Activated B cell treated with CpG ODN at 0.5 μM for 24 hours (primary cell): ENCODE measurements at regions not wholly inside any gene's neighbourhood (a gene's known extent, or its start where the extent isn't known, plus 50 kb on each side); places are given as distances from the start of the nearest gene placed in this dataset.

Source experiments
- ATAC-seq: fragments of 200-7000 bp; cut with Tn5 transposase; one replicate; pipeline ENCODE4 v1.10.0; 2021; ENCODE audit warnings: low read depth, mild to moderate bottlenecking, moderate library complexity
- CTCF ChIA-PET: fragments of 350-600 bp; sonication (Branson Sonifier 250); formaldehyde crosslinking; loops from one replicate; lab custom pipeline; 2021; ENCODE audit warnings: antibody characterized with exemption; lab: Charles Lee
- POLR2A ChIA-PET: fragments of 350-600 bp; sonication (Branson Sonifier 250); formaldehyde crosslinking; loops from one replicate; lab custom pipeline; 2021; ENCODE audit warnings: antibody characterized with exemption; lab: Charles Lee
- DNase-seq: peaks from one replicate; pipeline ENCODE4 v3.0.0; 2022
- H3K27ac Mint-ChIP-seq: one replicate; pipeline ENCODE4 v1.8.0; 2020; ENCODE audit warnings: mixed read lengths
- H3K27me3 Mint-ChIP-seq: one replicate; pipeline ENCODE4 v1.8.0; 2021; ENCODE audit warnings: mixed read lengths
- H3K36me3 Mint-ChIP-seq: one replicate; pipeline ENCODE4 v1.8.0; 2021; ENCODE audit warnings: low read depth, mixed read lengths
- H3K4me1 Mint-ChIP-seq: one replicate; pipeline ENCODE4 v1.8.0; 2021; ENCODE audit warnings: mixed read lengths
- H3K4me3 Mint-ChIP-seq: one replicate; pipeline ENCODE4 v1.8.0; 2020; ENCODE audit warnings: mild to moderate bottlenecking, mixed read lengths
- H3K9me3 Mint-ChIP-seq: one replicate; pipeline ENCODE4 v1.8.0; 2020; ENCODE audit warnings: mixed read lengths
- intact Hi-C: fragments of 100-400 bp; cut with micrococcal nuclease; formaldehyde crosslinking; loops from one replicate; pipeline ENCODE4 v1.15.1; 2024
- TF ChIP-seq, protein P1 (sequence below): fragments of 200-600 bp; IDR thresholded peaks from one replicate; pipeline ENCODE4 v1.8.0; 2022; ENCODE audit warnings: antibody characterized with exemption, mild to moderate bottlenecking

DNA sequence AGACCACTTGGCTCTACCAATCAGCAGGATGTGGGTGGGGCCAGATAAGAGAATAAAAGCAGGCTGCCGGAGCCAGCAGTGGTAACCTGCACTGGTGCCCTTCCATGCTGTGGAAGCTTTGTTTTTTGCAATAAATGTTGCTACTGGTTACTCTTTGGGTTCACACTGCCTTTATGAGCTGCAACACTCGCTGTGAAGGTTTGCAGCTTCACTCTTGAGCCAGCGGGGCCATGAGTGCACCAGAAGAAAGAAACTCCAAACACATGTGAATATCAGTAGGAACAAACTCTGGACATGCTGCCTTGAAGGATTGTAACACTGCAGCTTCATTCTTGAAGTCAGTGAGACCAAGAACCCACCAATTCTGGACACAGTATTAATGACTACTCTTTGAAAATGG lies 89.9 kb upstream of the MBOAT1 start:
- H3K4me3 Mint-ChIP-seq = no peak overlapping the region
- H3K9me3 Mint-ChIP-seq = no peaks in the 10 kb centered on the region
- H3K27me3 Mint-ChIP-seq = peaks cover 11% of the 10 kb centered on the region
- no peak for DNase-seq
- ChIA-PET POLR2A (interaction anchor here (0.6 kb wide), 1 partner anchor 230 kb away, joined by 5 read pairs; no protein-coding TSS in a partner anchor), CTCF (interaction anchor here (1.1 kb wide), 1 partner anchor 12 kb away, joined by 3 read pairs; no protein-coding TSS in a partner anchor)
- TF ChIP-seq, protein P1, sequence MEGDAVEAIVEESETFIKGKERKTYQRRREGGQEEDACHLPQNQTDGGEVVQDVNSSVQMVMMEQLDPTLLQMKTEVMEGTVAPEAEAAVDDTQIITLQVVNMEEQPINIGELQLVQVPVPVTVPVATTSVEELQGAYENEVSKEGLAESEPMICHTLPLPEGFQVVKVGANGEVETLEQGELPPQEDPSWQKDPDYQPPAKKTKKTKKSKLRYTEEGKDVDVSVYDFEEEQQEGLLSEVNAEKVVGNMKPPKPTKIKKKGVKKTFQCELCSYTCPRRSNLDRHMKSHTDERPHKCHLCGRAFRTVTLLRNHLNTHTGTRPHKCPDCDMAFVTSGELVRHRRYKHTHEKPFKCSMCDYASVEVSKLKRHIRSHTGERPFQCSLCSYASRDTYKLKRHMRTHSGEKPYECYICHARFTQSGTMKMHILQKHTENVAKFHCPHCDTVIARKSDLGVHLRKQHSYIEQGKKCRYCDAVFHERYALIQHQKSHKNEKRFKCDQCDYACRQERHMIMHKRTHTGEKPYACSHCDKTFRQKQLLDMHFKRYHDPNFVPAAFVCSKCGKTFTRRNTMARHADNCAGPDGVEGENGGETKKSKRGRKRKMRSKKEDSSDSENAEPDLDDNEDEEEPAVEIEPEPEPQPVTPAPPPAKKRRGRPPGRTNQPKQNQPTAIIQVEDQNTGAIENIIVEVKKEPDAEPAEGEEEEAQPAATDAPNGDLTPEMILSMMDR = no peak
- H3K36me3 Mint-ChIP-seq = no peaks in the 10 kb centered on the region
- H3K27ac Mint-ChIP-seq = no peak overlapping the region
- ATAC-seq = no peak
- no peaks in the 10 kb centered on the region for H3K4me1 Mint-ChIP-seq
- intact Hi-C loops = no loop called here

DNA sequence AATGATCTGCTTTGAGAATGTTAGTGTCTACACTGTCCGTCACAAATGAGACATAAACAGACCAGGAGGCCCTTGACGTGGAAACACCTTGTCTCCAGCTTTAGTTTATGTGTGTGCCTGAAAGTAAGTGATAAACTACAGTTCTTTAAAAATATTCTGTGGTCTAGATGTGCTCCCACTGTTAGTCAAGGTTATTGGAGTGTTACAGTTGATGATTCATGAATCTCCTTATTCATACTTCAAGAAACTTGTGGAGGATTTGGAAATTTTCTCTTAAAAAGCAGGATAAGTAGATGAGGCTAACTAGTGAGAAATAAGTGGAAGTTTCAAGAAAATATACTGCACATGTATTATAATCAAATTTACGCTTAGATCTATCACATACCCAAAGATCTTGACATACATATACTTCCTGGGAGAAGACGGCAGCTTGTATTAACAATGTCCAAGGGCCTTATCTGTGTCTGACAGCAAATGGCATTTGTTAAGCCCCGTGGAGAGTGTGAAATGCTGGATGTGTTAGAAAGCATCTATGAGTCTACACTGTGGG lies 90.5 kb upstream of the MBOAT1 start:
- intact Hi-C loops = no loop called here
- POLR2A ChIA-PET = interaction anchor here (0.6 kb wide), 1 partner anchor 229 kb away, joined by 5 read pairs; no protein-coding TSS in a partner anchor
- TF ChIP-seq, protein P1 = no peak
- no peak overlapping the region for H3K27ac Mint-ChIP-seq
- H3K4me3 Mint-ChIP-seq = no peak overlapping the region
- ATAC-seq = no peak
- CTCF ChIA-PET = no interaction called here
- H3K27me3 Mint-ChIP-seq = peaks cover 8% of the 10 kb centered on the region
- no peak for DNase-seq
- H3K4me1 Mint-ChIP-seq = no peaks in the 10 kb centered on the region
- no peaks in the 10 kb centered on the region for H3K9me3 Mint-ChIP-seq
- no peaks in the 10 kb centered on the region for H3K36me3 Mint-ChIP-seq

DNA sequence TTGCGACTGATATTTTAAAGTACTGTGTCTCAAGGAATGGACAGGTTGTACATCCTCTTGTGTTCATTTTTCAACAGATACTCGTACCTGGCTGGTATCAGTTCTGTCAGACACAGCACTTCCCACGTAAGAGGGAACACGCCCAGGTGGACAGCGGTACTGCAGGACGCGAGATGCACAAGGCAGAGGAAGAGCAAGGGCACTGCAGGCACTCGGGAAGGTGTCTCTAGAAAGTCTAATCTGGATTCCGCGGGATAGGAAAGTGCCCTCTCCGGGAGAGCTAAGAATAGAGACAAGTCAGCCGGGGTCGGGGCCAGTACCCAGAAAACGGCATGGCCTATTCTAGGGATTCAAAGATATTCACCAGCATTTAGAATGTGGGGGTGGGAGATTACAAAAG lies 94.2 kb upstream of the MBOAT1 start:
- no peaks in the 10 kb centered on the region for H3K4me1 Mint-ChIP-seq

DNA sequence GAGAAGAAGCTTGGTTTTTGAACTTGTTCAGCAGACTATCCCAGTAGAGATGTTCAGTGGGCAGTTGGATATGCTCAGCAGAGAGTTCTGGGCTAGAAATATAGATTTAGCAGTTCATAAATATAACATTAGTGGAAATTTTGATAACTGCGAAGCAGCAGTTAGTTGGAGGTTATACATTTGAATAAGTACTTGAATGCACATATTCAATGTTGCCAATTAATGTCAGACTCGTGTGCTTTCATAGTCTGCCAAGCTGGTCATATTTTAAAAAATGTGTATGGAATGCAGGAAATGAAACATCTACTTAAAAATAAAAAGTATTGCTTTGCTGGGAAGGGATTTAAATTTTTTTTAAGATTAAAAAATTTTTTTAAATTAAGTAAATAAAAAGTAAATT lies 92.5 kb upstream of the E2F3 start:
- ChIA-PET CTCF (no interaction called here), POLR2A (no interaction called here)
- Mint-ChIP-seq H3K9me3 (peaks cover 3% of the 10 kb centered on the region), H3K27me3 (peaks cover 5% of the 10 kb centered on the region), H3K36me3 (no peaks in the 10 kb centered on the region), H3K4me1 (no peaks in the 10 kb centered on the region), H3K4me3 (no peak overlapping the region), H3K27ac (no peak overlapping the region)
- TF ChIP-seq, protein P1 = no peak
- DNase-seq (no peak), ATAC-seq (no peak)
- intact Hi-C loops = no loop called here

More for the DNA sequence above, 94.2 kb upstream of the MBOAT1 start:
- TF ChIP-seq, protein P1 = no peak
- Mint-ChIP-seq H3K36me3 (no peaks in the 10 kb centered on the region), H3K27me3 (peaks cover 8% of the 10 kb centered on the region), H3K27ac (no peak overlapping the region), H3K9me3 (peaks cover 3% of the 10 kb centered on the region), H3K4me3 (no peak overlapping the region)
- DNase-seq (no peak), ATAC-seq (no peak)
- POLR2A ChIA-PET = no interaction called here
- CTCF ChIA-PET = no interaction called here
- intact Hi-C loops = no loop called here

DNA sequence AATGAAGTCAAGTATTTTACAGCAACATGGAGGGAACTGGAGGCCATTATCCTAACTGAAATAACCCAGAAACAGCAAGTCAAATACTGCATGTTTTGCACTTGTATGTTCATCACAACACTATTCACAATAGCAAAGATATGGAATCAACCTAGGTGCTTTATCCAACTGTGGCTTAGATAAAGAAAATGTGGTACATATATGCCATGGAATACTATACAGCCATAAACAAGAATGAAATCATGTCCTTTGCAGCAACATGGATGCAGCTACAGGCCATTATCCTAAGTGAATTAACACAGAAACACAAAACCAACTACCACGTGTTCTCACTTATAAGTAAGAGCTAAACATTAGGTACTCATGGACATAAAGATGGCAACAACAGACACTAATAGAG lies 91.5 kb upstream of the E2F3 start:
- TF ChIP-seq, protein P1 = no peak
- peaks cover 5% of the 10 kb centered on the region for H3K27me3 Mint-ChIP-seq
- no peak overlapping the region for H3K27ac Mint-ChIP-seq
- no peak overlapping the region for H3K4me3 Mint-ChIP-seq
- H3K36me3 Mint-ChIP-seq = no peaks in the 10 kb centered on the region
- DNase-seq = no peak
- ChIA-PET CTCF (no interaction called here), POLR2A (no interaction called here)
- no peaks in the 10 kb centered on the region for H3K4me1 Mint-ChIP-seq
- no peak for ATAC-seq
- intact Hi-C loops = no loop called here
- H3K9me3 Mint-ChIP-seq = peaks cover 3% of the 10 kb centered on the region
